ENCODE measurements at regions not wholly inside any gene's neighbourhood (a gene's known extent, or its start where the extent isn't known, plus 50 kb on each side); places are given as distances from the start of the nearest gene placed in this dataset.

GRCh38 chr7:85528581-85528980, 341.7 kb upstream of the SEMA3D start:
- H3K79me2 ChIP-seq (replicated peaks; ENCODE audit: insufficient read depth, low read length) = no peaks in the 10 kb centered on the region
- H3K27me3 ChIP-seq (ENCODE audit: insufficient read depth, low read depth, low read length) = no peaks in the 10 kb centered on the region
- TF ChIP-seq EZH2 (IDR thresholded peaks at IDR 0.05; ENCODE audit: borderline replicate concordance, insufficient read depth, low read length, poor library complexity, severe bottlenecking) (no peak), TAF1 (IDR thresholded peaks at IDR 0.05; ENCODE audit: low read depth) (no peak), SMC3 (conservative IDR thresholded peaks at IDR 0.05; ENCODE audit: poor library complexity) (no peak), CTCF (IDR thresholded peaks at IDR 0.05; ENCODE audit: poor library complexity, severe bottlenecking) (no peak), REST (IDR thresholded peaks at IDR 0.05; ENCODE audit: borderline replicate concordance) (no peak), POLR2AphosphoS5 (IDR thresholded peaks at IDR 0.05) (no peak), EP300 (conservative IDR thresholded peaks at IDR 0.05; ENCODE audit: poor library complexity, severe bottlenecking) (no peak), RAD21 (conservative IDR thresholded peaks at IDR 0.05) (no peak), MXI1 (conservative IDR thresholded peaks at IDR 0.05; ENCODE audit: poor library complexity, severe bottlenecking) (no peak)
- no peak overlapping the region for H3K9ac ChIP-seq (ENCODE audit: low read length)
- H3K4me3 ChIP-seq (ENCODE audit: low read length) = no peak overlapping the region
- H3F3A ChIP-seq (ENCODE audit: insufficient read depth, low read length, poor library complexity, severe bottlenecking) = no peaks in the 10 kb centered on the region
- no peak overlapping the region for H3K4me2 ChIP-seq (ENCODE audit: low read length)
- H3K36me3 ChIP-seq (ENCODE audit: insufficient read depth, low read length) = no peaks in the 10 kb centered on the region
- H3K9me3 ChIP-seq (ENCODE audit: low read length) = no peaks in the 10 kb centered on the region
- no peak overlapping the region for H2AFZ ChIP-seq (ENCODE audit: low read depth, low read length)
- no peaks in the 10 kb centered on the region for H3K9me2 ChIP-seq (ENCODE audit: insufficient read depth, low read length)
- H4K20me1 ChIP-seq (ENCODE audit: insufficient read depth) = no peaks in the 10 kb centered on the region
- H3K27ac ChIP-seq (ENCODE audit: low read length) = no peak overlapping the region

- Histone ChIP-seq H3K4me3 (ENCODE audit: low read length) (no peak overlapping the region), H2AFZ (ENCODE audit: low read depth, low read length) (no peak overlapping the region), H3K27ac (ENCODE audit: low read length) (no peak overlapping the region), H3K36me3 (ENCODE audit: insufficient read depth, low read length) (no peaks in the 10 kb centered on the region), H3K79me2 (replicated peaks; ENCODE audit: insufficient read depth, low read length) (no peaks in the 10 kb centered on the region), H3K4me2 (ENCODE audit: low read length) (no peak overlapping the region), H4K20me1 (ENCODE audit: insufficient read depth) (no peaks in the 10 kb centered on the region), H3K9ac (ENCODE audit: low read length) (no peak overlapping the region), H3K27me3 (ENCODE audit: insufficient read depth, low read depth, low read length) (no peaks in the 10 kb centered on the region), H3F3A (ENCODE audit: insufficient read depth, low read length, poor library complexity, severe bottlenecking) (no peaks in the 10 kb centered on the region), H3K9me3 (ENCODE audit: low read length) (no peaks in the 10 kb centered on the region), H3K9me2 (ENCODE audit: insufficient read depth, low read length) (no peaks in the 10 kb centered on the region)
- TF ChIP-seq REST (IDR thresholded peaks at IDR 0.05; ENCODE audit: borderline replicate concordance) (no peak), TAF1 (IDR thresholded peaks at IDR 0.05; ENCODE audit: low read depth) (no peak), POLR2AphosphoS5 (IDR thresholded peaks at IDR 0.05) (no peak), EZH2 (IDR thresholded peaks at IDR 0.05; ENCODE audit: borderline replicate concordance, insufficient read depth, low read length, poor library complexity, severe bottlenecking) (no peak), EP300 (conservative IDR thresholded peaks at IDR 0.05; ENCODE audit: poor library complexity, severe bottlenecking) (no peak), SMC3 (conservative IDR thresholded peaks at IDR 0.05; ENCODE audit: poor library complexity) (no peak), RAD21 (conservative IDR thresholded peaks at IDR 0.05) (no peak), CTCF (IDR thresholded peaks at IDR 0.05; ENCODE audit: poor library complexity, severe bottlenecking) (no peak), MXI1 (conservative IDR thresholded peaks at IDR 0.05; ENCODE audit: poor library complexity, severe bottlenecking) (no peak)
Observed at GRCh38 chr7:85525676-85526075, 338.8 kb upstream of the SEMA3D start.
